HepG2 (cell line): ENCODE measurements at regions not wholly inside any gene's neighbourhood (a gene's known extent, or its start where the extent isn't known, plus 50 kb on each side); places are given as distances from the start of the nearest gene placed in this dataset.

Experiments used
- ATAC-seq: fragments of 200-7000 bp; cut with Tn5 transposase; 3 replicates; pipeline ENCODE4 v1.9.1; 2020; ENCODE audit warnings: mild to moderate bottlenecking, moderate library complexity
- BruUV-seq: library from RNA; stranded (reverse); fragments of 400-500 nt; replicated peaks from 2 replicates; lab custom pipeline; 2021; lab: Mats Ljungman, UMichigan
- CTCF ChIA-PET: fragments of 300-600 bp; formaldehyde crosslinking; extraction: SDS; loops from one replicate; lab custom pipeline; 2021; ENCODE audit warnings: low total read pairs, inconsistent platforms, low intra/inter-chr PET ratio; lab: Yijun Ruan, JAX
- POLR2A ChIA-PET: fragments of 350-600 bp; sonication (Branson Sonifier 250); formaldehyde crosslinking; loops from one replicate; lab custom pipeline; 2020; ENCODE audit warnings: antibody characterized with exemption, inconsistent platforms; lab: Yijun Ruan, JAX
- DNase-seq: peaks from one replicate; pipeline ENCODE4 v3.0.0-alpha.2; 2015; ENCODE audit warnings: low spot score
- FAIRE-seq: peaks from 3 replicates; lab custom pipeline; 2011; peaks lifted over from hg19 to GRCh38; lab: Jason Lieb, UNC
- H2AFZ ChIP-seq: one replicate; pipeline ENCODE4 v1.6.1; 2011; ENCODE audit warnings: low read length, inconsistent platforms
- H3K27ac ChIP-seq: fragments of 300-600 bp; 3 replicates; pipeline ENCODE4 v1.8.0; 2011; ENCODE audit warnings: mixed run types, mild to moderate bottlenecking, mixed read lengths, low read length, inconsistent platforms; ENCODE audit not compliant: insufficient read depth; ENCODE audit errors: extremely low read length
- H3K27me3 ChIP-seq, 2 experiments: fragments of 200-600 bp in 1 of 2; 2 replicates in 1 of 2; 3 replicates in 1 of 2; pipeline versions ENCODE4 v1.6.0 to v1.8.0; 2011; ENCODE audit warnings: low read length in 2 of 2, mild to moderate bottlenecking in 2 of 2, moderate library complexity in 2 of 2, inconsistent platforms in 1 of 2; ENCODE audit not compliant: insufficient read depth in 2 of 2, control insufficient read depth in 1 of 2
- H3K36me3 ChIP-seq, 2 experiments: fragments of 200-600 bp in 1 of 2; replicated peaks in 1 of 2; 2 replicates in 1 of 2; 3 replicates in 1 of 2; pipeline versions ENCODE4 v1.5.1 to v1.8.0; 2011; ENCODE audit warnings: low read length in 2 of 2, inconsistent platforms in 1 of 2; ENCODE audit not compliant: insufficient read depth in 2 of 2, control insufficient read depth in 1 of 2
- H3K4me1 ChIP-seq: 2 replicates; pipeline ENCODE4 v1.5.1; 2012; ENCODE audit warnings: low read length, inconsistent platforms; ENCODE audit not compliant: insufficient read depth
- H3K4me2 ChIP-seq: 2 replicates; pipeline ENCODE4 v1.6.0; 2011; ENCODE audit warnings: low read depth, low read length, inconsistent platforms
- H3K4me3 ChIP-seq, 3 experiments: fragments of 200-600 bp in 1 of 3; sonication (generic), shearing (Covaris generic) in 1 of 3; replicated peaks in 1 of 3; 2 replicates each; pipeline ENCODE4 v1.5.1; 2011 to 2016; ENCODE audit warnings: low read length in 3 of 3, inconsistent platforms in 2 of 3, low read depth in 2 of 3, mild to moderate bottlenecking in 2 of 3, control low read depth in 1 of 3, mixed read lengths in 1 of 3; ENCODE audit not compliant: insufficient read depth in 1 of 3
- H3K79me2 ChIP-seq: one replicate; pipeline ENCODE4 v1.6.1; 2011; ENCODE audit warnings: low read length, inconsistent platforms; ENCODE audit not compliant: insufficient read depth
- H3K9ac ChIP-seq: 2 replicates; pipeline ENCODE4 v1.6.0; 2011; ENCODE audit warnings: mild to moderate bottlenecking, low read depth, low read length, inconsistent platforms; ENCODE audit not compliant: insufficient read depth
- H3K9me3 ChIP-seq: 2 replicates; pipeline ENCODE4 v1.5.1; 2012; ENCODE audit warnings: mild to moderate bottlenecking, low read length
- H4K20me1 ChIP-seq: 2 replicates; pipeline ENCODE4 v1.6.0; 2011; ENCODE audit warnings: inconsistent platforms, mild to moderate bottlenecking, low read length, moderate library complexity; ENCODE audit not compliant: insufficient read depth
- NR2F1 ChIP-seq, 2 experiments: fragments of 450-650 bp in 1 of 2; formaldehyde crosslinking in 1 of 2; IDR thresholded peaks; 2 replicates each; pipeline versions ENCODE4 v1.5.0 to v1.6.1; 2016 to 2020; ENCODE audit warnings: mild to moderate bottlenecking in 1 of 2, missing compliant biosample characterization in 1 of 2, missing genetic modification reagents in 1 of 2, moderate library complexity in 1 of 2
- PBX2 ChIP-seq: IDR thresholded peaks from 2 replicates; pipeline ENCODE4 v1.6.1; 2016; ENCODE audit warnings: control low read depth
- SAFB2 ChIP-seq: sonication (generic); formaldehyde crosslinking; IDR thresholded peaks from 2 replicates; pipeline ENCODE4 v1.5.1; 2020; ENCODE audit warnings: missing genetic modification reagents, low read depth, mild to moderate bottlenecking, borderline replicate concordance
- SNRNP70 ChIP-seq: fragments of 200-400 bp; formaldehyde crosslinking; IDR thresholded peaks from 2 replicates; pipeline ENCODE4 v1.6.1; 2017; ENCODE audit warnings: mild to moderate bottlenecking, low read depth, low read length, moderate library complexity
- U2AF1 ChIP-seq: fragments of 200-400 bp; formaldehyde crosslinking; optimal IDR thresholded peaks from 2 replicates; pipeline ENCODE3; 2017; ENCODE audit warnings: mild to moderate bottlenecking, low read depth, low read length
- ZHX2 ChIP-seq, 2 experiments: sonication (generic) in 1 of 2; formaldehyde crosslinking in 1 of 2; IDR thresholded peaks; 2 replicates each; pipeline versions ENCODE4 v1.6.1 to v1.9.0; 2014 to 2022; ENCODE audit warnings: antibody characterized with exemption in 1 of 2, borderline replicate concordance in 1 of 2, inconsistent platforms in 1 of 2, low read depth in 1 of 2, missing genetic modification reagents in 1 of 2
- ZNF362 ChIP-seq: sonication (generic); formaldehyde crosslinking; IDR thresholded peaks from 2 replicates; pipeline ENCODE4 v1.4.0; 2020; ENCODE audit warnings: missing genetic modification reagents, mild to moderate bottlenecking, borderline replicate concordance
- ZNF646 ChIP-seq: sonication (generic); formaldehyde crosslinking; IDR thresholded peaks from 2 replicates; pipeline ENCODE4 v1.9.0; 2021; ENCODE audit warnings: mild to moderate bottlenecking, missing genetic modification reagents
- WGBS: methylation state at CpG from one replicate; pipeline ENCODE4 v1.1.6; 2017; ENCODE audit warnings: low lambda C conversion rate; 5-methylcytosine and 5-hydroxymethylcytosine counted together
- in situ Hi-C: cut with HindIII; loops from 2 replicates; pipeline ENCODE4 v1.10.0; 2017; ENCODE audit warnings: low pct_unique_long_range_greater_than_20kb; ENCODE audit not compliant: extremely low pct_ligation_motif_present
- intact Hi-C: fragments of 100-400 bp; cut with micrococcal nuclease; formaldehyde crosslinking; loops from one replicate; pipeline ENCODE4 v1.10.0; 2022; ENCODE audit not compliant: unreplicated experiment

- H3K36me3 ChIP-seq = no peaks in the 10 kb centered on the region
- H3K27me3 ChIP-seq = peaks cover 0 to 14% of the 10 kb centered on the region in 2 experiments; a peak in 2 of 5 replicates
- no peak overlapping the region for H3K27ac ChIP-seq
- no peaks in the 10 kb centered on the region for H3K9me3 ChIP-seq
- ATAC-seq = no peak
- no peaks in the 10 kb centered on the region for H4K20me1 ChIP-seq
- ChIA-PET CTCF (no interaction called here), POLR2A (no interaction called here)
- H3K4me1 ChIP-seq = peaks cover 8% of the 10 kb centered on the region
- DNase-seq = no peak
- BruUV-seq = no TSS peak
- TF ChIP-seq ZNF646 (CRISPR knock-in tag) = no peak
- no peak for TF ChIP-seq NR2F1 (CRISPR knock-in tag; IDR thresholded peaks at IDR 0.05)
- no peak for TF ChIP-seq SNRNP70
- no peak for TF ChIP-seq SAFB2 (CRISPR knock-in tag)
- TF ChIP-seq ZHX2 (IDR thresholded peaks at IDR 0.05; ENCODE audit: low read depth) = no peak
- no peak for TF ChIP-seq ZHX2 (CRISPR knock-in tag; IDR thresholded peaks at IDR 0.05; ENCODE audit: borderline replicate concordance)
- no peak for TF ChIP-seq ZNF362 (CRISPR knock-in tag)
- no peak for TF ChIP-seq PBX2
- no peak for TF ChIP-seq U2AF1
- 31% methylated on average over 8 of the region's 8 CpGs for WGBS
- no peak overlapping the region for H3K9ac ChIP-seq
- intact Hi-C loops (no loop called here), in situ Hi-C loops (no loop called here)
- no peak overlapping the region for H3K4me3 ChIP-seq
- no peak overlapping the region for H3K4me2 ChIP-seq
- no peak overlapping the region for H2AFZ ChIP-seq
- H3K79me2 ChIP-seq = no peaks in the 10 kb centered on the region
- no peak for FAIRE-seq
Observed at GRCh38 chr6:44624936-44625573, 237.5 kb downstream of the CDC5L start.
